Right ventricle myocardium inferior (tissue), 1 donor: ENCODE measurements at regions not wholly inside any gene's neighbourhood (a gene's known extent, or its start where the extent isn't known, plus 50 kb on each side); places are given as distances from the start of the nearest gene placed in this dataset.

Source experiments
- ATAC-seq: fragments of 200-7000 bp; cut with Tn5 transposase; one replicate; pipeline ENCODE4 v1.9.1; 2020; ENCODE audit warnings: mild to moderate bottlenecking, moderate library complexity
- DNase-seq: peaks from one replicate; pipeline ENCODE4 v3.0.0; 2021; ENCODE audit errors: missing footprints
- intact Hi-C: fragments of 100-400 bp; cut with DNase I; formaldehyde crosslinking; loops from one replicate; pipeline ENCODE4 v1.11.0; 2022
- donor health status: DM: no; HTN: yes; CAD: no; lungs with severe emphysema.

GRCh38 chr14:104447750-104448149 lies 131.8 kb upstream of the C14orf180 start:
- DNase-seq (no peak), ATAC-seq (no peak)
- intact Hi-C loops, result no loop called here

- ATAC-seq (no peak), DNase-seq (no peak)
- intact Hi-C loops, result no loop called here
Measured at GRCh38 chr14:104448321-104448720, 131.2 kb upstream of the C14orf180 start.

GRCh38 chr14:104448721-104449120 lies 130.8 kb upstream of the C14orf180 start:
- no peak for DNase-seq
- intact Hi-C loops, result no loop called here
- no peak for ATAC-seq

GRCh38 chr14:104450811-104451401 lies 128.7 kb upstream of the C14orf180 start:
- intact Hi-C loops, result no loop called here
- DNase-seq, result no peak
- ATAC-seq, result no peak

GRCh38 chr14:104451474-104451873 lies 128.1 kb upstream of the C14orf180 start:
- ATAC-seq (no peak), DNase-seq (no peak)
- intact Hi-C loops, result no loop called here

GRCh38 chr14:104458845-104459244 lies 120.7 kb upstream of the C14orf180 start:
- intact Hi-C loops, result no loop called here
- ATAC-seq, result no peak
- DNase-seq, result no peak

GRCh38 chr14:104460791-104461651 lies 118.5 kb upstream of the C14orf180 start:
- ATAC-seq (no peak), DNase-seq (no peak)
- intact Hi-C loops, result no loop called here

- no peak for DNase-seq
- intact Hi-C loops, result no loop called here
- no peak for ATAC-seq
Measured at GRCh38 chr14:104461676-104462449, 117.7 kb upstream of the C14orf180 start.

GRCh38 chr14:104462651-104463630 lies 116.6 kb upstream of the C14orf180 start:
- intact Hi-C loops, result no loop called here
- no peak for ATAC-seq
- no peak for DNase-seq

GRCh38 chr14:104464907-104465306 lies 114.7 kb upstream of the C14orf180 start:
- intact Hi-C loops, result no loop called here
- no peak for DNase-seq
- no peak for ATAC-seq

GRCh38 chr14:104465482-104466390 lies 113.8 kb upstream of the C14orf180 start:
- ATAC-seq (no peak), DNase-seq (no peak)
- intact Hi-C loops, result no loop called here

- DNase-seq (no peak), ATAC-seq (no peak)
- intact Hi-C loops, result no loop called here
Measured at GRCh38 chr14:104467236-104467635, 112.3 kb upstream of the C14orf180 start.

GRCh38 chr14:104467641-104468040 lies 111.9 kb upstream of the C14orf180 start:
- no peak for ATAC-seq
- DNase-seq, result no peak
- intact Hi-C loops, result no loop called here

- ATAC-seq, result no peak
- DNase-seq, result no peak
- intact Hi-C loops, result no loop called here
Measured at GRCh38 chr14:104469591-104469990, 110.0 kb upstream of the C14orf180 start.

GRCh38 chr14:104470588-104470987 lies 109.0 kb upstream of the C14orf180 start:
- intact Hi-C loops, result no loop called here
- ATAC-seq (no peak), DNase-seq (no peak)

- DNase-seq (no peak), ATAC-seq (no peak)
- intact Hi-C loops, result no loop called here
Measured at GRCh38 chr14:104471114-104471513, 108.5 kb upstream of the C14orf180 start.

- no peak for ATAC-seq
- DNase-seq, result no peak
- intact Hi-C loops, result no loop called here
Measured at GRCh38 chr14:104472073-104472472, 107.5 kb upstream of the C14orf180 start.
